Fibroblast of the aortic adventitia (primary cell): ENCODE measurements at regions not wholly inside any gene's neighbourhood (a gene's known extent, or its start where the extent isn't known, plus 50 kb on each side); places are given as distances from the start of the nearest gene placed in this dataset.

Source experiments
- DNase-seq: peaks from one replicate; pipeline ENCODE4 v3.0.0-alpha.2; 2010; ENCODE audit warnings: low read depth
- H3K4me3 ChIP-seq: 2 replicates; pipeline ENCODE4 v1.5.1; 2011; ENCODE audit warnings: low read depth, mild to moderate bottlenecking, control low read depth, low read length, moderate library complexity
- CTCF ChIP-seq: IDR thresholded peaks from 2 replicates; pipeline ENCODE4 v1.5.1; 2011; ENCODE audit warnings: mild to moderate bottlenecking, low read length, control low read depth, inconsistent platforms; ENCODE audit not compliant: insufficient read depth

- H3K4me3 ChIP-seq: no peak overlapping the region
- DNase-seq: peak; percentile 62
- no peak for TF ChIP-seq CTCF
Measured at GRCh38 chrX:74251006-74251930, 52.7 kb upstream of the ZCCHC13 start.

- no peak for DNase-seq
- H3K4me3 ChIP-seq: no peak overlapping the region
- no peak for TF ChIP-seq CTCF
Measured at GRCh38 chrX:74250574-74250973, 53.4 kb upstream of the ZCCHC13 start.

GRCh38 chrX:74249963-74250362, 54.0 kb upstream of the ZCCHC13 start:
- no peak for TF ChIP-seq CTCF
- no peak for DNase-seq
- H3K4me3 ChIP-seq: no peak overlapping the region

GRCh38 chrX:74248889-74249288, 55.1 kb upstream of the ZCCHC13 start:
- peak; percentile 65 for DNase-seq
- H3K4me3 ChIP-seq: no peak overlapping the region
- TF ChIP-seq CTCF: no peak

- TF ChIP-seq CTCF: no peak
- no peak overlapping the region for H3K4me3 ChIP-seq
- DNase-seq: peak; percentile 42
Measured at GRCh38 chrX:74246524-74246923, 57.5 kb upstream of the ZCCHC13 start.

GRCh38 chrX:74242484-74243138, 61.4 kb upstream of the ZCCHC13 start:
- peak; percentile 7 for DNase-seq
- no peak for TF ChIP-seq CTCF
- H3K4me3 ChIP-seq: no peak overlapping the region
